Ovary (tissue), 3 donors: ENCODE measurements at regions not wholly inside any gene's neighbourhood (a gene's known extent, or its start where the extent isn't known, plus 50 kb on each side); places are given as distances from the start of the nearest gene placed in this dataset.

ENCODE experiments used
- EP300 ChIP-seq: sonication (generic); formaldehyde crosslinking; IDR thresholded peaks from one replicate; pipeline ENCODE4 v1.6.1; 2017; ENCODE audit warnings: antibody characterized with exemption
- POLR2A ChIP-seq: fragments of 450-650 bp; IDR thresholded peaks from one replicate; pipeline ENCODE4 v1.6.1; 2017; ENCODE audit warnings: antibody characterized with exemption, mild to moderate bottlenecking, moderate library complexity
- TF ChIP-seq, protein P1 (sequence below), 3 donors: fragments of 450-650 bp in 2 of 3; fragments of 200-600 bp in 1 of 3; IDR thresholded peaks; one replicate each; pipeline versions ENCODE4 v1.5.1 to v1.8.0; 2016 to 2022; ENCODE audit warnings: antibody characterized with exemption in 3 of 3, mild to moderate bottlenecking in 1 of 3
- donor health status: DM: no; HTN: no; CAD: no.

DNA sequence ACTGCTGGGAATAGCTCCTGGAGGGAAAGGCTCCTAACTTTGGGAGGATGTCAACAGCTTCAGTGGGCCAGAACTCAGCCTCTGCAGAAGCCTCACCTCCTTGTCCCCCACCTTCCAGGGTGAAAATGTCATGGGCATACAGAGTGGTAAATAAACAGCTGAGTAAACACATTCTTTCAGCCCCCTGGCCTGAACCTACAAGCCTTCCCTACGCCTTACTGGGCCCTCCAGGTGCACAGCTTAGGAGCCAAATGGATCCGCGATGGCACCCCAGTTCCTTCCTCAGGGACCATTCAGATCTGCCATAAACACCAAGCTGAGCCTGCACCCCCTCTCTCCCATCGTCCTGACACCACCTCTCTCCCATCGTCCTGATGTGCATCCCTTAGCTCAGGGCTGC is 126.2 kb upstream of the IGF1R start:
- TF ChIP-seq EP300 (no peak), POLR2A (no peak)
- TF ChIP-seq, protein P1, sequence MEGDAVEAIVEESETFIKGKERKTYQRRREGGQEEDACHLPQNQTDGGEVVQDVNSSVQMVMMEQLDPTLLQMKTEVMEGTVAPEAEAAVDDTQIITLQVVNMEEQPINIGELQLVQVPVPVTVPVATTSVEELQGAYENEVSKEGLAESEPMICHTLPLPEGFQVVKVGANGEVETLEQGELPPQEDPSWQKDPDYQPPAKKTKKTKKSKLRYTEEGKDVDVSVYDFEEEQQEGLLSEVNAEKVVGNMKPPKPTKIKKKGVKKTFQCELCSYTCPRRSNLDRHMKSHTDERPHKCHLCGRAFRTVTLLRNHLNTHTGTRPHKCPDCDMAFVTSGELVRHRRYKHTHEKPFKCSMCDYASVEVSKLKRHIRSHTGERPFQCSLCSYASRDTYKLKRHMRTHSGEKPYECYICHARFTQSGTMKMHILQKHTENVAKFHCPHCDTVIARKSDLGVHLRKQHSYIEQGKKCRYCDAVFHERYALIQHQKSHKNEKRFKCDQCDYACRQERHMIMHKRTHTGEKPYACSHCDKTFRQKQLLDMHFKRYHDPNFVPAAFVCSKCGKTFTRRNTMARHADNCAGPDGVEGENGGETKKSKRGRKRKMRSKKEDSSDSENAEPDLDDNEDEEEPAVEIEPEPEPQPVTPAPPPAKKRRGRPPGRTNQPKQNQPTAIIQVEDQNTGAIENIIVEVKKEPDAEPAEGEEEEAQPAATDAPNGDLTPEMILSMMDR (IDR thresholded peaks at IDR 0.05), result no peak
